ENCODE measurements at regions not wholly inside any gene's neighbourhood (a gene's known extent, or its start where the extent isn't known, plus 50 kb on each side); places are given as distances from the start of the nearest gene placed in this dataset.
A peak's percentile ranks its signal among the peaks of the same experiment; 100 is the strongest.

- Histone ChIP-seq H3K4me2 (replicated peaks; ENCODE audit: extremely low read depth, low read length, poor library complexity, severe bottlenecking) (no peak overlapping the region), H2AFZ (ENCODE audit: insufficient read depth, low read depth, low read length, poor library complexity, severe bottlenecking) (no peak overlapping the region), H3K27me3 (ENCODE audit: control insufficient read depth in 2 of 2, insufficient read depth in 2 of 2, low read length in 2 of 2) (peaks cover 0 to 3% of the 10 kb centered on the region in 2 donors), H3K9me3 (replicated peaks in 1 of 2; ENCODE audit: control insufficient read depth in 1 of 2, insufficient read depth in 1 of 2, low read length in 2 of 2) (no peaks in the 10 kb centered on the region), H3K4me1 (ENCODE audit: control insufficient read depth in 1 of 2, insufficient read depth in 2 of 2, low read length in 2 of 2) (no peaks in the 10 kb centered on the region), H3K4me3 (replicated peaks in 1 of 3; ENCODE audit: low read depth in 2 of 3, low read length in 3 of 3) (no peak overlapping the region), H3K27ac (ENCODE audit: low read depth in 1 of 2, low read length in 2 of 2) (no peak overlapping the region), H3K79me2 (ENCODE audit: insufficient read depth, low read length) (no peaks in the 10 kb centered on the region), H3K36me3 (replicated peaks in 1 of 2; ENCODE audit: control insufficient read depth in 1 of 2, insufficient read depth in 2 of 2, low read length in 2 of 2) (no peaks in the 10 kb centered on the region), H4K20me1 (ENCODE audit: insufficient read depth, low read length) (no peaks in the 10 kb centered on the region), H3K9ac (ENCODE audit: insufficient read depth, low read length, poor library complexity, severe bottlenecking) (no peak overlapping the region)
- Mint-ChIP-seq H3K9me3 (peaks cover 0 to 8% (median 2%) of the 10 kb centered on the region in 7 donors), H3K27me3 (ENCODE audit: low read depth in 3 of 3) (peaks cover 0 to 10% (median 0%) of the 10 kb centered on the region in 3 donors), H3K4me3 (no peak overlapping the region), H3K4me1 (no peaks in the 10 kb centered on the region), H3K36me3 (no peaks in the 10 kb centered on the region), H3K27ac (no peak overlapping the region)
- no CpG with 5 or more reads among the region's 6 CpGs for WGBS (ENCODE audit: insufficient coverage)
- no peak for DNase-seq
- intact Hi-C loops (cut with micrococcal nuclease) = no loop called here
- TF ChIP-seq, protein P1, sequence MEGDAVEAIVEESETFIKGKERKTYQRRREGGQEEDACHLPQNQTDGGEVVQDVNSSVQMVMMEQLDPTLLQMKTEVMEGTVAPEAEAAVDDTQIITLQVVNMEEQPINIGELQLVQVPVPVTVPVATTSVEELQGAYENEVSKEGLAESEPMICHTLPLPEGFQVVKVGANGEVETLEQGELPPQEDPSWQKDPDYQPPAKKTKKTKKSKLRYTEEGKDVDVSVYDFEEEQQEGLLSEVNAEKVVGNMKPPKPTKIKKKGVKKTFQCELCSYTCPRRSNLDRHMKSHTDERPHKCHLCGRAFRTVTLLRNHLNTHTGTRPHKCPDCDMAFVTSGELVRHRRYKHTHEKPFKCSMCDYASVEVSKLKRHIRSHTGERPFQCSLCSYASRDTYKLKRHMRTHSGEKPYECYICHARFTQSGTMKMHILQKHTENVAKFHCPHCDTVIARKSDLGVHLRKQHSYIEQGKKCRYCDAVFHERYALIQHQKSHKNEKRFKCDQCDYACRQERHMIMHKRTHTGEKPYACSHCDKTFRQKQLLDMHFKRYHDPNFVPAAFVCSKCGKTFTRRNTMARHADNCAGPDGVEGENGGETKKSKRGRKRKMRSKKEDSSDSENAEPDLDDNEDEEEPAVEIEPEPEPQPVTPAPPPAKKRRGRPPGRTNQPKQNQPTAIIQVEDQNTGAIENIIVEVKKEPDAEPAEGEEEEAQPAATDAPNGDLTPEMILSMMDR (IDR thresholded peaks at IDR 0.05) = no peak
Observed at GRCh38 chrX:24410514-24411189, 50.2 kb downstream of the SUPT20HL1 start.

DNA sequence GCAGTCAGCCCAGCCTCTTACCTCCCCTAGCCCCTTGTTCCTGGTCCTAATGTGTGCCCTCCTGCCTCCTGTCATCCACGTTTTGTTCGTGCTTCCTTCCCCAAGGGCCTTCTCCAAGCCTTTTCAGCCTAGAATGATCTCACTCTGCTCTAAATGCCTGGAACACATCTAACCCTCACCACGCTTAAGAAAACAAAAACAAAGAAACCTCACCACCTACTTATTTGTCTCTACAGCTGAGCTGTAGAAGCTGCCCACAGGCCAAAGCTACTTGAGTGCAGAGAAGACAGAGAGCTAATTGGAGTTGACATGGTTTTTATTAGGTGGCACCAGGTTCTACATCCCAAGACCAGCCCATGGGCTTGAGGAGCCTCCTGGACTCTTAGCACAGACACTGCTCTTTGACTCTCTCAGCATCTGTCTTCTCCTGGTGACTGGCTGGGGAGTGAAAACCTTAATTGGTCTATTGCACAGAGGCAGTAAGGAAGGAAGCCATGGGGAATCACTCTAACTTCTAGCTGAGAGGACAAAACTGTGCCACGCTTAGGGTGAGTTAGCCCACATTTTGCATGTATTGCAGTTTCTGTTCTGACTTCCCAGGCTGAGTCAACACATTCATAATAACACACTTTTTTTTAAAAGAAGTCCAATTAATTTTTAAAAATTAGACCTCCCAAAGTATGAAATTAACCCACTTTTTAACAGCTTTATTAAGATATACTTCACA, 52.3 kb upstream of the PDK3 start:
- DNase-seq = no peak
- no peak overlapping the region for H2AFZ ChIP-seq (ENCODE audit: insufficient read depth, low read depth, low read length, poor library complexity, severe bottlenecking)
- no peak overlapping the region for H3K4me3 Mint-ChIP-seq
- no peaks in the 10 kb centered on the region for H3K27me3 ChIP-seq (ENCODE audit: control insufficient read depth in 2 of 2, insufficient read depth in 2 of 2, low read length in 2 of 2)
- 100% methylated on average over 2 of the region's 4 CpGs for whole genome bisulfite sequencing (ENCODE audit: insufficient coverage)
- peaks cover 0 to 8% (median 0%) of the 10 kb centered on the region in 3 donors for H3K27me3 Mint-ChIP-seq (ENCODE audit: low read depth in 3 of 3)
- TF ChIP-seq, protein P1 (IDR thresholded peaks at IDR 0.05) = no peak
- H3K27ac ChIP-seq (ENCODE audit: low read depth in 1 of 2, low read length in 2 of 2) = no peak overlapping the region
- H3K4me1 ChIP-seq (ENCODE audit: control insufficient read depth in 1 of 2, insufficient read depth in 2 of 2, low read length in 2 of 2) = no peaks in the 10 kb centered on the region
- H3K36me3 ChIP-seq (replicated peaks in 1 of 2; ENCODE audit: control insufficient read depth in 1 of 2, insufficient read depth in 2 of 2, low read length in 2 of 2) = no peaks in the 10 kb centered on the region
- intact Hi-C loops (cut with micrococcal nuclease) = no loop called here
- H3K27ac Mint-ChIP-seq = peak overlapping the region in 1 of 7 donors; percentile 13
- no peak overlapping the region for H3K4me3 ChIP-seq (replicated peaks in 1 of 3; ENCODE audit: low read depth in 2 of 3, low read length in 3 of 3)
- H3K9me3 Mint-ChIP-seq = peaks cover 0 to 8% (median 2%) of the 10 kb centered on the region in 7 donors
- no peaks in the 10 kb centered on the region for H3K4me1 Mint-ChIP-seq
- H3K36me3 Mint-ChIP-seq = no peaks in the 10 kb centered on the region
- no peak overlapping the region for H3K4me2 ChIP-seq (replicated peaks; ENCODE audit: extremely low read depth, low read length, poor library complexity, severe bottlenecking)
- H3K79me2 ChIP-seq (ENCODE audit: insufficient read depth, low read length) = no peaks in the 10 kb centered on the region
- H3K9me3 ChIP-seq (replicated peaks in 1 of 2; ENCODE audit: control insufficient read depth in 1 of 2, insufficient read depth in 1 of 2, low read length in 2 of 2) = no peaks in the 10 kb centered on the region
- no peaks in the 10 kb centered on the region for H4K20me1 ChIP-seq (ENCODE audit: insufficient read depth, low read length)
- no peak overlapping the region for H3K9ac ChIP-seq (ENCODE audit: insufficient read depth, low read length, poor library complexity, severe bottlenecking)

Measured in CD14-positive monocyte (primary cell).